ENCODE measurements at regions not wholly inside any gene's neighbourhood (a gene's known extent, or its start where the extent isn't known, plus 50 kb on each side); places are given as distances from the start of the nearest gene placed in this dataset.

- no peak for TF ChIP-seq CTCF (conservative IDR thresholded peaks at IDR 0.05; ENCODE audit: low read depth, low read length)
Observed at GRCh38 chr2:139160836-139161235, 380.6 kb upstream of the NXPH2 start.

GRCh38 chr2:139159177-139159576, 379.0 kb upstream of the NXPH2 start:
- Histone ChIP-seq H3K4me3 (IDR thresholded peaks at IDR 0.05; ENCODE audit: insufficient read depth, low read depth, low read length) (no peak overlapping the region), H3K4me1 (ENCODE audit: low read depth, poor library complexity, severe bottlenecking) (no peaks in the 10 kb centered on the region), H4K20me1 (ENCODE audit: insufficient read depth) (no peaks in the 10 kb centered on the region), H3K36me3 (ENCODE audit: insufficient read depth) (no peaks in the 10 kb centered on the region), H3K79me2 (ENCODE audit: insufficient read depth, low read depth) (no peaks in the 10 kb centered on the region), H3K27me3 (ENCODE audit: insufficient read depth, low read depth) (no peaks in the 10 kb centered on the region), H2AFZ (ENCODE audit: low read depth) (no peak overlapping the region), H3K9ac (no peak overlapping the region), H3K4me2 (no peak overlapping the region), H3K27ac (no peak overlapping the region)
- no peak for TF ChIP-seq CTCF (conservative IDR thresholded peaks at IDR 0.05; ENCODE audit: low read depth, low read length)

More at GRCh38 chr2:139160836-139161235, 380.6 kb upstream of the NXPH2 start:
- H3K4me2 ChIP-seq: no peak overlapping the region
- H3K9ac ChIP-seq: no peak overlapping the region
- no peaks in the 10 kb centered on the region for H4K20me1 ChIP-seq (ENCODE audit: insufficient read depth)
- H3K79me2 ChIP-seq (ENCODE audit: insufficient read depth, low read depth): no peaks in the 10 kb centered on the region
- no peaks in the 10 kb centered on the region for H3K4me1 ChIP-seq (ENCODE audit: low read depth, poor library complexity, severe bottlenecking)
- H3K4me3 ChIP-seq (IDR thresholded peaks at IDR 0.05; ENCODE audit: insufficient read depth, low read depth, low read length): no peak overlapping the region
- no peaks in the 10 kb centered on the region for H3K27me3 ChIP-seq (ENCODE audit: insufficient read depth, low read depth)
- no peaks in the 10 kb centered on the region for H3K36me3 ChIP-seq (ENCODE audit: insufficient read depth)
- no peak overlapping the region for H2AFZ ChIP-seq (ENCODE audit: low read depth)
- no peak overlapping the region for H3K27ac ChIP-seq

- H3K79me2 ChIP-seq (ENCODE audit: insufficient read depth, low read depth): no peaks in the 10 kb centered on the region
- H3K27me3 ChIP-seq (ENCODE audit: insufficient read depth, low read depth): no peaks in the 10 kb centered on the region
- H3K4me1 ChIP-seq (ENCODE audit: low read depth, poor library complexity, severe bottlenecking): no peaks in the 10 kb centered on the region
- no peaks in the 10 kb centered on the region for H4K20me1 ChIP-seq (ENCODE audit: insufficient read depth)
- H3K4me2 ChIP-seq: no peak overlapping the region
- H3K9ac ChIP-seq: no peak overlapping the region
- no peak overlapping the region for H3K27ac ChIP-seq
- H3K36me3 ChIP-seq (ENCODE audit: insufficient read depth): no peaks in the 10 kb centered on the region
- H3K4me3 ChIP-seq (IDR thresholded peaks at IDR 0.05; ENCODE audit: insufficient read depth, low read depth, low read length): no peak overlapping the region
- no peak overlapping the region for H2AFZ ChIP-seq (ENCODE audit: low read depth)
- no peak for TF ChIP-seq CTCF (conservative IDR thresholded peaks at IDR 0.05; ENCODE audit: low read depth, low read length)
Observed at GRCh38 chr2:139156730-139157129, 376.5 kb upstream of the NXPH2 start.

DNA sequence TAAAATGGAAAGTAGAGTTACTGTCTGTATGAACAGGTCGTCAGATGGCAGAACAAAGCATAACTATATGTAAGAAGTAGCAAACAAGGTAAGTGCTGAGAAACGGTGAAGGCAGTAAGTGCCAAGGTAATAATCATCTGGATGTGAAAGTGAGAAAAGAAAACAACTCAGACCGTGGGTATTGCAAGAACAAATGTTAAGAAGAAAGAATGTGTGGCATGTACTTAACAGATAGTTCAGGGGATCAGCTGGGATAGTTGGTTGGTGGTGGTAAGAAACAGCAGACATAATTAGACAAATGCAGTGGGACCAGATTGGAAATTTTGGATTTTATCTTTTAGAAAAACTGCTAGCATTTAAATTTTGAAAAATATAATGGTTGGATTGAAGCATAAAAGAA, 375.8 kb upstream of the NXPH2 start:
- H3K4me2 ChIP-seq: no peak overlapping the region
- H3K79me2 ChIP-seq (ENCODE audit: insufficient read depth, low read depth): no peaks in the 10 kb centered on the region
- no peak overlapping the region for H3K27ac ChIP-seq
- no peaks in the 10 kb centered on the region for H3K4me1 ChIP-seq (ENCODE audit: low read depth, poor library complexity, severe bottlenecking)
- no peak overlapping the region for H3K9ac ChIP-seq
- H4K20me1 ChIP-seq (ENCODE audit: insufficient read depth): no peaks in the 10 kb centered on the region
- no peak overlapping the region for H2AFZ ChIP-seq (ENCODE audit: low read depth)
- no peaks in the 10 kb centered on the region for H3K36me3 ChIP-seq (ENCODE audit: insufficient read depth)
- no peak overlapping the region for H3K4me3 ChIP-seq (IDR thresholded peaks at IDR 0.05; ENCODE audit: insufficient read depth, low read depth, low read length)
- no peaks in the 10 kb centered on the region for H3K27me3 ChIP-seq (ENCODE audit: insufficient read depth, low read depth)
- no peak for TF ChIP-seq CTCF (conservative IDR thresholded peaks at IDR 0.05; ENCODE audit: low read depth, low read length)
